ENCODE measurements at regions not wholly inside any gene's neighbourhood (a gene's known extent, or its start where the extent isn't known, plus 50 kb on each side); places are given as distances from the start of the nearest gene placed in this dataset.

DNA sequence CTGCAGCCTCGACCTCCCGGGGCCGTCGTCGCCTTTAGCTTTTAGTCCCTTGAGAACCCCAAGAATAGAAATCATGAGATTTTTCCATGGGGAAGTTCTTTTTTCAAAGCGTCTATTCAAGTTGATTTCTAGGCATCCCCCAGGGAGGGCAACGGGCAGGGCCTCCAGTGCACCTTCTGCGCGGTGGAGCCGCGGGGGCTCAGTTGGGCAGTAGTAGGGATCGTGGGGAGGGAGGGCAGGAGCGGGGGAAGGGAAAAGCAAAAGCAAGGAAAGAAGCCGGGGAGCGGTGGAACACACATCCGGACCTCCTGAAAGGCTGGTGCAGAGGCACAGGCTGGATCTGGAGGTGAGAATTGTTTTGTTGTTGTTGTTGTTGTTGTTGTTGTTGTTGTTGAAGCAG lies 103.4 kb downstream of the PPIAL4G start:
- in situ Hi-C loops (cut with MboI; ENCODE audit: low sequenced_read_pairs), result no loop called here
- H2BK15ac ChIP-seq (ENCODE audit: low read depth, low read length), result no peak overlapping the region
- no peak overlapping the region for H2BK20ac ChIP-seq (ENCODE audit: low read depth, low read length)
- intact Hi-C loops (cut with micrococcal nuclease), result no loop called here
- H4K20me1 ChIP-seq (ENCODE audit: insufficient read depth, low read length), result no peaks in the 10 kb centered on the region
- no peaks in the 10 kb centered on the region for H3K4me1 ChIP-seq (ENCODE audit: control insufficient read depth, insufficient read depth, low read length)
- H2AK9ac ChIP-seq (replicated peaks; ENCODE audit: low read depth, low read length, poor library complexity), result no peak overlapping the region
- no peak overlapping the region for H2AFZ ChIP-seq (replicated peaks; ENCODE audit: low read length, poor library complexity)
- no peak overlapping the region for H3K4me3 ChIP-seq (ENCODE audit: insufficient read depth, low read depth, low read length)
- H3K36me3 ChIP-seq (ENCODE audit: control insufficient read depth, insufficient read depth, low read length), result no peaks in the 10 kb centered on the region; the same call in 1 of the 2 replicates
- ChIA-PET CTCF (no interaction called here), POLR2A (ENCODE audit: unreplicated experiment) (no interaction called here)
- H3K27ac ChIP-seq (ENCODE audit: insufficient read depth, low read length), result no peak overlapping the region
- whole genome bisulfite sequencing, 2 experiments (ENCODE audit: extremely low coverage in 2 of 2, insufficient read length in 1 of 2), result 55% methylated on average over 8 of the region's 16 CpGs; no CpG with 5 or more reads in 1 of the 2 experiments
- no peak overlapping the region for H2BK5ac ChIP-seq (ENCODE audit: low read depth, low read length, poor library complexity, severe bottlenecking)
- H3K9me1 ChIP-seq (ENCODE audit: insufficient read depth, low read length), result no peaks in the 10 kb centered on the region
- no peak overlapping the region for H3K14ac ChIP-seq (replicated peaks; ENCODE audit: low read depth, low read length)
- no peaks in the 10 kb centered on the region for H3K79me1 ChIP-seq (ENCODE audit: low read depth in 1 of 2, low read length in 2 of 2)
- ATAC-seq (ENCODE audit: low read depth), result no peak
- no peak for DNase-seq
- no peak overlapping the region for H3K9ac ChIP-seq (ENCODE audit: low read depth, low read length)
- no peak overlapping the region for H4K8ac ChIP-seq (ENCODE audit: low read depth in 2 of 2, low read length in 2 of 2)
- no peak overlapping the region for H3K4me2 ChIP-seq (ENCODE audit: low read depth, low read length)
- no peaks in the 10 kb centered on the region for H3K9me3 ChIP-seq (ENCODE audit: control insufficient read depth, insufficient read depth, low read length)
- dilution Hi-C loops (cut with HindIII; ENCODE audit: low sequenced_read_pairs, unreplicated experiment), result no loop called here
- H3K23ac ChIP-seq (ENCODE audit: low read depth, low read length), result no peak overlapping the region
- no peak overlapping the region for H3K4ac ChIP-seq (ENCODE audit: low read depth, low read length)
- no peak overlapping the region for H2BK120ac ChIP-seq (ENCODE audit: low read depth, low read length)
- no peak overlapping the region for H3K56ac ChIP-seq (ENCODE audit: extremely low read depth, insufficient read depth, low read length)
- H3K18ac ChIP-seq (ENCODE audit: low read depth, low read length), result no peak overlapping the region
- no TSS peak for BruUV-seq (replicated peaks)
- no peak overlapping the region for H2AK5ac ChIP-seq (ENCODE audit: low read depth, low read length)
- TF ChIP-seq MAZ (IDR thresholded peaks at IDR 0.05; ENCODE audit: borderline replicate concordance, low read depth, low read length) (no peak), RFX5 (IDR thresholded peaks at IDR 0.05; ENCODE audit: low read depth, low read length) (no peak), FOS (IDR thresholded peaks at IDR 0.05; ENCODE audit: low read depth, low read length) (no peak), NFE2L2 (IDR thresholded peaks at IDR 0.05; ENCODE audit: low read depth, low read length) (no peak), POLR2A (IDR thresholded peaks at IDR 0.05; ENCODE audit: low read depth, low read length) (no peak), RCOR1 (IDR thresholded peaks at IDR 0.05; ENCODE audit: insufficient replicate concordance, low read length) (no peak), CEBPB (IDR thresholded peaks at IDR 0.05; ENCODE audit: low read depth, low read length) (no peak), MXI1 (IDR thresholded peaks at IDR 0.05; ENCODE audit: borderline replicate concordance, low read depth, low read length) (no peak), CHD1 (IDR thresholded peaks at IDR 0.05; ENCODE audit: low read depth, low read length) (no peak), BHLHE40 (IDR thresholded peaks at IDR 0.05; ENCODE audit: low read depth, low read length) (no peak), SMC3 (IDR thresholded peaks at IDR 0.05; ENCODE audit: low read depth, low read length) (no peak), MAFK (IDR thresholded peaks at IDR 0.05; ENCODE audit: low read depth, low read length) (no peak)
- TF ChIP-seq, protein P1, sequence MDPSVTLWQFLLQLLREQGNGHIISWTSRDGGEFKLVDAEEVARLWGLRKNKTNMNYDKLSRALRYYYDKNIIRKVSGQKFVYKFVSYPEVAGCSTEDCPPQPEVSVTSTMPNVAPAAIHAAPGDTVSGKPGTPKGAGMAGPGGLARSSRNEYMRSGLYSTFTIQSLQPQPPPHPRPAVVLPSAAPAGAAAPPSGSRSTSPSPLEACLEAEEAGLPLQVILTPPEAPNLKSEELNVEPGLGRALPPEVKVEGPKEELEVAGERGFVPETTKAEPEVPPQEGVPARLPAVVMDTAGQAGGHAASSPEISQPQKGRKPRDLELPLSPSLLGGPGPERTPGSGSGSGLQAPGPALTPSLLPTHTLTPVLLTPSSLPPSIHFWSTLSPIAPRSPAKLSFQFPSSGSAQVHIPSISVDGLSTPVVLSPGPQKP (IDR thresholded peaks at IDR 0.05; ENCODE audit: borderline replicate concordance, low read depth, low read length), result no peak
- TF ChIP-seq, protein P2, sequence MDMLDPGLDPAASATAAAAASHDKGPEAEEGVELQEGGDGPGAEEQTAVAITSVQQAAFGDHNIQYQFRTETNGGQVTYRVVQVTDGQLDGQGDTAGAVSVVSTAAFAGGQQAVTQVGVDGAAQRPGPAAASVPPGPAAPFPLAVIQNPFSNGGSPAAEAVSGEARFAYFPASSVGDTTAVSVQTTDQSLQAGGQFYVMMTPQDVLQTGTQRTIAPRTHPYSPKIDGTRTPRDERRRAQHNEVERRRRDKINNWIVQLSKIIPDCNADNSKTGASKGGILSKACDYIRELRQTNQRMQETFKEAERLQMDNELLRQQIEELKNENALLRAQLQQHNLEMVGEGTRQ (IDR thresholded peaks at IDR 0.05; ENCODE audit: low read depth, low read length), result no peak
- TF ChIP-seq, protein P3, sequence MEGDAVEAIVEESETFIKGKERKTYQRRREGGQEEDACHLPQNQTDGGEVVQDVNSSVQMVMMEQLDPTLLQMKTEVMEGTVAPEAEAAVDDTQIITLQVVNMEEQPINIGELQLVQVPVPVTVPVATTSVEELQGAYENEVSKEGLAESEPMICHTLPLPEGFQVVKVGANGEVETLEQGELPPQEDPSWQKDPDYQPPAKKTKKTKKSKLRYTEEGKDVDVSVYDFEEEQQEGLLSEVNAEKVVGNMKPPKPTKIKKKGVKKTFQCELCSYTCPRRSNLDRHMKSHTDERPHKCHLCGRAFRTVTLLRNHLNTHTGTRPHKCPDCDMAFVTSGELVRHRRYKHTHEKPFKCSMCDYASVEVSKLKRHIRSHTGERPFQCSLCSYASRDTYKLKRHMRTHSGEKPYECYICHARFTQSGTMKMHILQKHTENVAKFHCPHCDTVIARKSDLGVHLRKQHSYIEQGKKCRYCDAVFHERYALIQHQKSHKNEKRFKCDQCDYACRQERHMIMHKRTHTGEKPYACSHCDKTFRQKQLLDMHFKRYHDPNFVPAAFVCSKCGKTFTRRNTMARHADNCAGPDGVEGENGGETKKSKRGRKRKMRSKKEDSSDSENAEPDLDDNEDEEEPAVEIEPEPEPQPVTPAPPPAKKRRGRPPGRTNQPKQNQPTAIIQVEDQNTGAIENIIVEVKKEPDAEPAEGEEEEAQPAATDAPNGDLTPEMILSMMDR (conservative IDR thresholded peaks at IDR 0.05; ENCODE audit: low read depth, low read length), result no peak
- no peak overlapping the region for H4K91ac ChIP-seq (ENCODE audit: insufficient read depth, low read depth, low read length)
- H3K27me3 ChIP-seq (ENCODE audit: control insufficient read depth, insufficient read depth, low read length), result no peaks in the 10 kb centered on the region; the same call in none of the 2 replicates
- no peak overlapping the region for H4K5ac ChIP-seq (ENCODE audit: low read depth, low read length)

All from IMR-90 (cell line).